Liver (tissue), 8 donors: ENCODE measurements at regions not wholly inside any gene's neighbourhood (a gene's known extent, or its start where the extent isn't known, plus 50 kb on each side); places are given as distances from the start of the nearest gene placed in this dataset.

Experiments used
- DNase-seq: peaks from one replicate; pipeline ENCODE4 v3.0.0-alpha.2; 2017; ENCODE audit warnings: low spot score
- H3K27ac ChIP-seq, 2 donors: one replicate each; pipeline ENCODE4 v1.7.0; 2013; ENCODE audit warnings: inconsistent platforms in 2 of 2, low read length in 2 of 2, control low read depth in 1 of 2, low read depth in 1 of 2, mild to moderate bottlenecking in 1 of 2
- H3K27me3 ChIP-seq, 4 donors: one replicate each; pipeline versions ENCODE4 v1.6.1 to v1.7.0; 2013; ENCODE audit warnings: low read length in 3 of 4, inconsistent platforms in 1 of 4, mild to moderate bottlenecking in 1 of 4, moderate library complexity in 1 of 4; ENCODE audit not compliant: control insufficient read depth in 4 of 4, insufficient read depth in 4 of 4
- H3K36me3 ChIP-seq, 4 donors: one replicate each; pipeline versions ENCODE4 v1.6.1 to v1.7.0; 2013; ENCODE audit warnings: low read length in 3 of 4, mild to moderate bottlenecking in 3 of 4, low read depth in 1 of 4, moderate library complexity in 1 of 4; ENCODE audit not compliant: control insufficient read depth in 4 of 4, insufficient read depth in 3 of 4
- H3K4me1 ChIP-seq, 4 donors: one replicate each; pipeline versions ENCODE4 v1.6.1 to v1.7.0; 2013; ENCODE audit warnings: low read length in 3 of 4, mild to moderate bottlenecking in 3 of 4, moderate library complexity in 1 of 4; ENCODE audit not compliant: control insufficient read depth in 4 of 4, insufficient read depth in 4 of 4
- H3K4me3 ChIP-seq, 3 donors: one replicate each; pipeline versions ENCODE4 v1.6.1 to v1.7.0; 2013; ENCODE audit warnings: low read length in 3 of 3, control low read depth in 1 of 3, low read depth in 1 of 3, mild to moderate bottlenecking in 1 of 3
- H3K9ac ChIP-seq, 2 donors: one replicate each; pipeline ENCODE4 v1.7.0; 2013; ENCODE audit warnings: low read length in 2 of 2, mild to moderate bottlenecking in 2 of 2, moderate library complexity in 2 of 2, control low read depth in 1 of 2, low read depth in 1 of 2
- H3K9me3 ChIP-seq, 4 donors: one replicate each; pipeline versions ENCODE4 v1.6.1 to v1.7.0; 2013; ENCODE audit warnings: low read length in 3 of 4; ENCODE audit not compliant: control insufficient read depth in 4 of 4
- ATF3 ChIP-seq: IDR thresholded peaks from 2 replicates; pipeline ENCODE4 v1.6.1; 2016; ENCODE audit warnings: antibody characterized with exemption
- CTCF ChIP-seq: fragments of 150-350 bp; IDR thresholded peaks from 2 replicates; pipeline ENCODE4 v1.5.1; 2017; ENCODE audit warnings: improper control_type of control experiment, low read depth, low read length; ENCODE audit not compliant: missing input control
- EGR1 ChIP-seq, 2 donors: IDR thresholded peaks; 2 replicates each; pipeline ENCODE4 v1.6.1; 2016 to 2018; ENCODE audit warnings: antibody characterized with exemption in 2 of 2, low read depth in 2 of 2
- FOXA2 ChIP-seq: IDR thresholded peaks from 2 replicates; pipeline ENCODE4 v1.6.1; 2016; ENCODE audit warnings: antibody characterized with exemption
- HNF4A ChIP-seq, 2 donors: conservative IDR thresholded peaks; 2 replicates each; pipeline ENCODE4 v1.6.1; 2016; ENCODE audit warnings: antibody characterized with exemption in 2 of 2, mild to moderate bottlenecking in 2 of 2
- HNF4G ChIP-seq: IDR thresholded peaks from 2 replicates; pipeline ENCODE4 v1.6.1; 2016; ENCODE audit warnings: antibody characterized with exemption
- RAD21 ChIP-seq, 2 donors: IDR thresholded peaks; 2 replicates each; pipeline ENCODE4 v1.6.1; 2016; ENCODE audit warnings: antibody characterized with exemption in 2 of 2, mild to moderate bottlenecking in 2 of 2
- RXRA ChIP-seq, 2 donors: IDR thresholded peaks; 2 replicates each; pipeline ENCODE4 v1.6.1; 2017 to 2018; ENCODE audit warnings: antibody characterized with exemption in 2 of 2, mild to moderate bottlenecking in 1 of 2
- SP1 ChIP-seq: IDR thresholded peaks from 2 replicates; pipeline ENCODE4 v1.6.1; 2018; ENCODE audit warnings: antibody characterized with exemption, mild to moderate bottlenecking
- TAF1 ChIP-seq: conservative IDR thresholded peaks from 2 replicates; pipeline ENCODE4 v1.6.1; 2016; ENCODE audit warnings: antibody characterized with exemption, mild to moderate bottlenecking
- YY1 ChIP-seq: IDR thresholded peaks from 2 replicates; pipeline ENCODE4 v1.6.1; 2016; ENCODE audit warnings: antibody characterized with exemption, mild to moderate bottlenecking
- WGBS: extraction: QIAGEN DNeasy Blood & Tissue Kit; methylation state at CpG from one replicate; pipeline ENCODE4 v1.1.7; 2013; 5-methylcytosine and 5-hydroxymethylcytosine counted together
- TF ChIP-seq, protein P1 (sequence below): IDR thresholded peaks from 2 replicates; pipeline ENCODE4 v1.6.1; 2016; ENCODE audit warnings: antibody characterized with exemption
- TF ChIP-seq, protein P2 (sequence below): IDR thresholded peaks from 2 replicates; pipeline ENCODE4 v1.6.1; 2016; ENCODE audit warnings: antibody characterized with exemption
- donor health status: healthy.
- donor health status: healthy.
- donor health status: healthy.
- donor health status: healthy.
- donor health status: healthy.

- TF ChIP-seq CTCF, result no peak
- TF ChIP-seq, protein P1, sequence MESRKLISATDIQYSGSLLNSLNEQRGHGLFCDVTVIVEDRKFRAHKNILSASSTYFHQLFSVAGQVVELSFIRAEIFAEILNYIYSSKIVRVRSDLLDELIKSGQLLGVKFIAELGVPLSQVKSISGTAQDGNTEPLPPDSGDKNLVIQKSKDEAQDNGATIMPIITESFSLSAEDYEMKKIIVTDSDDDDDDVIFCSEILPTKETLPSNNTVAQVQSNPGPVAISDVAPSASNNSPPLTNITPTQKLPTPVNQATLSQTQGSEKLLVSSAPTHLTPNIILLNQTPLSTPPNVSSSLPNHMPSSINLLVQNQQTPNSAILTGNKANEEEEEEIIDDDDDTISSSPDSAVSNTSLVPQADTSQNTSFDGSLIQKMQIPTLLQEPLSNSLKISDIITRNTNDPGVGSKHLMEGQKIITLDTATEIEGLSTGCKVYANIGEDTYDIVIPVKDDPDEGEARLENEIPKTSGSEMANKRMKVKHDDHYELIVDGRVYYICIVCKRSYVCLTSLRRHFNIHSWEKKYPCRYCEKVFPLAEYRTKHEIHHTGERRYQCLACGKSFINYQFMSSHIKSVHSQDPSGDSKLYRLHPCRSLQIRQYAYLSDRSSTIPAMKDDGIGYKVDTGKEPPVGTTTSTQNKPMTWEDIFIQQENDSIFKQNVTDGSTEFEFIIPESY, result no peak
- no peak for TF ChIP-seq SP1
- no peak for TF ChIP-seq RXRA (IDR thresholded peaks at IDR 0.05)
- TF ChIP-seq FOXA2, result no peak
- no peak for TF ChIP-seq HNF4A (conservative IDR thresholded peaks at IDR 0.05)
- TF ChIP-seq EGR1 (IDR thresholded peaks at IDR 0.05; ENCODE audit: low read depth in 2 of 2), result no peak
- TF ChIP-seq, protein P2, sequence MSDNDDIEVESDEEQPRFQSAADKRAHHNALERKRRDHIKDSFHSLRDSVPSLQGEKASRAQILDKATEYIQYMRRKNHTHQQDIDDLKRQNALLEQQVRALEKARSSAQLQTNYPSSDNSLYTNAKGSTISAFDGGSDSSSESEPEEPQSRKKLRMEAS, result no peak
These were observed 104.3 kb upstream of the PRR20G start (continued) for GRCh38 chr3:127392156-127392490.

- peaks cover 0 to 9% (median 2%) of the 10 kb centered on the region in 4 donors for H3K27me3 ChIP-seq
- no peak for DNase-seq
- no peaks in the 10 kb centered on the region for H3K36me3 ChIP-seq
- no peak overlapping the region for H3K4me3 ChIP-seq
- H3K27ac ChIP-seq, result no peak overlapping the region
- no peak overlapping the region for H3K9ac ChIP-seq
- H3K4me1 ChIP-seq, result no peaks in the 10 kb centered on the region
- no peak for TF ChIP-seq RAD21 (IDR thresholded peaks at IDR 0.05)
- TF ChIP-seq, protein P1, result no peak
- no peak for TF ChIP-seq HNF4G
- H3K9me3 ChIP-seq, result no peaks in the 10 kb centered on the region
- WGBS, result 66% methylated on average over 14 of the region's 14 CpGs
These were observed 103.8 kb upstream of the PRR20G start for GRCh38 chr3:127391436-127392155.

GRCh38 chr3:127390365-127391025, 102.6 kb upstream of the PRR20G start:
- Histone ChIP-seq H3K36me3 (no peaks in the 10 kb centered on the region), H3K27ac (no peak overlapping the region), H3K9me3 (no peaks in the 10 kb centered on the region), H3K9ac (no peak overlapping the region), H3K4me1 (no peaks in the 10 kb centered on the region), H3K27me3 (peaks cover 0 to 7% (median 0%) of the 10 kb centered on the region in 4 donors), H3K4me3 (no peak overlapping the region)
- 76% methylated on average over 15 of the region's 15 CpGs for WGBS
- no peak for DNase-seq
- TF ChIP-seq RAD21 (IDR thresholded peaks at IDR 0.05) (no peak), HNF4A (conservative IDR thresholded peaks at IDR 0.05) (no peak), SP1 (no peak), CTCF (no peak), ATF3 (no peak), YY1 (no peak), EGR1 (IDR thresholded peaks at IDR 0.05; ENCODE audit: low read depth in 2 of 2) (no peak), HNF4G (no peak), TAF1 (no peak), FOXA2 (no peak)
- TF ChIP-seq, protein P1, result no peak
